ENCODE measurements at regions not wholly inside any gene's neighbourhood (a gene's known extent, or its start where the extent isn't known, plus 50 kb on each side); places are given as distances from the start of the nearest gene placed in this dataset.

- DNase-seq: no peak
- no peaks in the 10 kb centered on the region for H3K36me3 Mint-ChIP-seq
- Histone ChIP-seq H3K4me1 (ENCODE audit: insufficient read depth, low read length) (no peaks in the 10 kb centered on the region), H3K27me3 (ENCODE audit: insufficient read depth, low read length) (no peaks in the 10 kb centered on the region), H3K4me3 (ENCODE audit: low read length in 2 of 2) (no peak overlapping the region), H3K36me3 (ENCODE audit: insufficient read depth, low read length) (no peaks in the 10 kb centered on the region), H3K9me3 (ENCODE audit: control insufficient read depth in 1 of 2, low read length in 2 of 2) (no peaks in the 10 kb centered on the region), H3K27ac (ENCODE audit: low read depth, low read length) (no peak overlapping the region)
- POLR2A ChIA-PET (ENCODE audit: partially characterized antibody): no interaction called here
- no peak overlapping the region for H3K4me3 Mint-ChIP-seq
- no peaks in the 10 kb centered on the region for H3K9me3 Mint-ChIP-seq
- intact Hi-C loops (cut with micrococcal nuclease): no loop called here
- CTCF ChIA-PET (ENCODE audit: partially characterized antibody): no interaction called here
- H3K27ac Mint-ChIP-seq: no peak overlapping the region
- no peaks in the 10 kb centered on the region for H3K4me1 Mint-ChIP-seq
- no peaks in the 10 kb centered on the region for H3K27me3 Mint-ChIP-seq
Observed at GRCh38 chr1:98001764-98002163, 80.9 kb upstream of the DPYD start.

- ChIA-PET POLR2A (ENCODE audit: partially characterized antibody) (no interaction called here), CTCF (ENCODE audit: partially characterized antibody) (no interaction called here)
- Histone ChIP-seq H3K4me3 (ENCODE audit: low read length in 2 of 2) (no peak overlapping the region), H3K9me3 (ENCODE audit: control insufficient read depth in 1 of 2, low read length in 2 of 2) (no peaks in the 10 kb centered on the region), H3K27me3 (ENCODE audit: insufficient read depth, low read length) (no peaks in the 10 kb centered on the region), H3K4me1 (ENCODE audit: insufficient read depth, low read length) (no peaks in the 10 kb centered on the region), H3K27ac (ENCODE audit: low read depth, low read length) (no peak overlapping the region), H3K36me3 (ENCODE audit: insufficient read depth, low read length) (no peaks in the 10 kb centered on the region)
- intact Hi-C loops (cut with micrococcal nuclease): no loop called here
- H3K4me3 Mint-ChIP-seq: no peak overlapping the region
- H3K9me3 Mint-ChIP-seq: no peaks in the 10 kb centered on the region
- H3K27ac Mint-ChIP-seq: no peak overlapping the region
- no peaks in the 10 kb centered on the region for H3K36me3 Mint-ChIP-seq
- no peaks in the 10 kb centered on the region for H3K27me3 Mint-ChIP-seq
- DNase-seq: no peak
- H3K4me1 Mint-ChIP-seq: no peaks in the 10 kb centered on the region
Observed at GRCh38 chr1:97999320-97999719, 78.5 kb upstream of the DPYD start.

- no peak for DNase-seq
- Mint-ChIP-seq H3K36me3 (no peaks in the 10 kb centered on the region), H3K4me1 (no peaks in the 10 kb centered on the region), H3K27me3 (no peaks in the 10 kb centered on the region), H3K9me3 (no peaks in the 10 kb centered on the region), H3K4me3 (no peak overlapping the region), H3K27ac (no peak overlapping the region)
- POLR2A ChIA-PET (ENCODE audit: partially characterized antibody): no interaction called here
- H3K27me3 ChIP-seq (ENCODE audit: insufficient read depth, low read length): no peaks in the 10 kb centered on the region
- H3K27ac ChIP-seq (ENCODE audit: low read depth, low read length): no peak overlapping the region
- H3K4me1 ChIP-seq (ENCODE audit: insufficient read depth, low read length): no peaks in the 10 kb centered on the region
- H3K36me3 ChIP-seq (ENCODE audit: insufficient read depth, low read length): no peaks in the 10 kb centered on the region
- H3K4me3 ChIP-seq (ENCODE audit: low read length in 2 of 2): no peak overlapping the region
- CTCF ChIA-PET (ENCODE audit: partially characterized antibody): no interaction called here
- intact Hi-C loops (cut with micrococcal nuclease): no loop called here
- no peaks in the 10 kb centered on the region for H3K9me3 ChIP-seq (ENCODE audit: control insufficient read depth in 1 of 2, low read length in 2 of 2)
Observed at GRCh38 chr1:97996880-97997279, 76.0 kb upstream of the DPYD start.

- Histone ChIP-seq H3K27me3 (ENCODE audit: insufficient read depth, low read length) (no peaks in the 10 kb centered on the region), H3K36me3 (ENCODE audit: insufficient read depth, low read length) (no peaks in the 10 kb centered on the region), H3K27ac (ENCODE audit: low read depth, low read length) (no peak overlapping the region), H3K4me3 (ENCODE audit: low read length in 2 of 2) (no peak overlapping the region), H3K9me3 (ENCODE audit: control insufficient read depth in 1 of 2, low read length in 2 of 2) (peaks cover 0 to 3% of the 10 kb centered on the region in 2 donors), H3K4me1 (ENCODE audit: insufficient read depth, low read length) (no peaks in the 10 kb centered on the region)
- intact Hi-C loops (cut with micrococcal nuclease): no loop called here
- ChIA-PET POLR2A (ENCODE audit: partially characterized antibody) (no interaction called here), CTCF (ENCODE audit: partially characterized antibody) (no interaction called here)
- Mint-ChIP-seq H3K27ac (no peak overlapping the region), H3K4me1 (peaks cover 0 to 2% (median under 1%) of the 10 kb centered on the region in 4 donors), H3K9me3 (peaks cover 0 to 2% (median 0%) of the 10 kb centered on the region in 8 donors), H3K4me3 (no peak overlapping the region), H3K36me3 (peaks cover 0 to 2% of the 10 kb centered on the region in 2 donors), H3K27me3 (peaks cover 1 to 5% of the 10 kb centered on the region in 2 donors)
- DNase-seq: no peak
Observed at GRCh38 chr1:97989094-97989680, 68.4 kb upstream of the DPYD start.

- intact Hi-C loops (cut with micrococcal nuclease): no loop called here
- Mint-ChIP-seq H3K4me3 (peak overlapping the region in 7 of 8 donors; percentile 15 to 82 (median 67)), H3K36me3 (peaks cover 0 to 2% of the 10 kb centered on the region in 2 donors), H3K4me1 (peaks cover 0 to 2% (median under 1%) of the 10 kb centered on the region in 4 donors), H3K27me3 (peaks cover 1 to 5% of the 10 kb centered on the region in 2 donors), H3K27ac (peak overlapping the region in 2 of 7 donors; percentile 4 to 85), H3K9me3 (peaks cover 0 to 2% (median 0%) of the 10 kb centered on the region in 8 donors)
- Histone ChIP-seq H3K9me3 (ENCODE audit: control insufficient read depth in 1 of 2, low read length in 2 of 2) (peaks cover 0 to 3% of the 10 kb centered on the region in 2 donors), H3K4me3 (ENCODE audit: low read length in 2 of 2) (no peak overlapping the region), H3K27ac (ENCODE audit: low read depth, low read length) (no peak overlapping the region), H3K27me3 (ENCODE audit: insufficient read depth, low read length) (no peaks in the 10 kb centered on the region), H3K36me3 (ENCODE audit: insufficient read depth, low read length) (no peaks in the 10 kb centered on the region), H3K4me1 (ENCODE audit: insufficient read depth, low read length) (no peaks in the 10 kb centered on the region)
- CTCF ChIA-PET (ENCODE audit: partially characterized antibody): no interaction called here
- POLR2A ChIA-PET (ENCODE audit: partially characterized antibody): no interaction called here
- DNase-seq: peak; percentile 1 to 40 (median 15)
Observed at GRCh38 chr1:97986041-97987005, 65.5 kb upstream of the DPYD start.

- DNase-seq: no peak
- peaks cover 0 to 2% (median under 1%) of the 10 kb centered on the region in 4 donors for H3K4me1 Mint-ChIP-seq
- intact Hi-C loops (cut with micrococcal nuclease): no loop called here
- H3K9me3 Mint-ChIP-seq: peaks cover 0 to 2% (median 0%) of the 10 kb centered on the region in 8 donors
- H3K36me3 Mint-ChIP-seq: peaks cover 0 to 2% of the 10 kb centered on the region in 2 donors
- no peak overlapping the region for H3K4me3 Mint-ChIP-seq
- Histone ChIP-seq H3K4me1 (ENCODE audit: insufficient read depth, low read length) (no peaks in the 10 kb centered on the region), H3K36me3 (ENCODE audit: insufficient read depth, low read length) (no peaks in the 10 kb centered on the region), H3K4me3 (ENCODE audit: low read length in 2 of 2) (no peak overlapping the region), H3K27ac (ENCODE audit: low read depth, low read length) (no peak overlapping the region), H3K9me3 (ENCODE audit: control insufficient read depth in 1 of 2, low read length in 2 of 2) (peaks cover 0 to 3% of the 10 kb centered on the region in 2 donors), H3K27me3 (ENCODE audit: insufficient read depth, low read length) (no peaks in the 10 kb centered on the region)
- CTCF ChIA-PET (ENCODE audit: partially characterized antibody): no interaction called here
- H3K27me3 Mint-ChIP-seq: peaks cover 1 to 3% of the 10 kb centered on the region in 2 donors
- H3K27ac Mint-ChIP-seq: no peak overlapping the region
- POLR2A ChIA-PET (ENCODE audit: partially characterized antibody): no interaction called here
Observed at GRCh38 chr1:97983126-97983525, 62.3 kb upstream of the DPYD start.

- Histone ChIP-seq H3K27ac (ENCODE audit: low read depth, low read length) (no peak overlapping the region), H3K27me3 (ENCODE audit: insufficient read depth, low read length) (no peaks in the 10 kb centered on the region), H3K36me3 (ENCODE audit: insufficient read depth, low read length) (no peaks in the 10 kb centered on the region), H3K9me3 (ENCODE audit: control insufficient read depth in 1 of 2, low read length in 2 of 2) (peaks cover 0 to 2% of the 10 kb centered on the region in 2 donors), H3K4me1 (ENCODE audit: insufficient read depth, low read length) (no peaks in the 10 kb centered on the region), H3K4me3 (ENCODE audit: low read length in 2 of 2) (no peak overlapping the region)
- no peaks in the 10 kb centered on the region for H3K9me3 Mint-ChIP-seq
- peaks cover 0 to 1% of the 10 kb centered on the region in 2 donors for H3K27me3 Mint-ChIP-seq
- intact Hi-C loops (cut with micrococcal nuclease): no loop called here
- CTCF ChIA-PET (ENCODE audit: partially characterized antibody): no interaction called here
- no peak overlapping the region for H3K27ac Mint-ChIP-seq
- DNase-seq: no peak
- POLR2A ChIA-PET (ENCODE audit: partially characterized antibody): no interaction called here
- H3K4me1 Mint-ChIP-seq: no peaks in the 10 kb centered on the region
- no peaks in the 10 kb centered on the region for H3K36me3 Mint-ChIP-seq
- H3K4me3 Mint-ChIP-seq: no peak overlapping the region
Observed at GRCh38 chr1:97980530-97980929, 59.7 kb upstream of the DPYD start.

Measured in CD4-positive, alpha-beta memory T cell (primary cell).